Thoracic aorta (tissue), 2 donors: ENCODE measurements at regions not wholly inside any gene's neighbourhood (a gene's known extent, or its start where the extent isn't known, plus 50 kb on each side); places are given as distances from the start of the nearest gene placed in this dataset.

Experiments
- ATAC-seq: fragments of 150-250 bp; one replicate; pipeline ENCODE4 v1.8.0; 2017; ENCODE audit warnings: low read depth; ENCODE audit not compliant: insufficient number of reproducible peaks, low FRiP score
- DNase-seq: peaks from one replicate; pipeline ENCODE4 v3.0.0-alpha.2; 2020; ENCODE audit warnings: low spot score
- H3K27ac ChIP-seq, 2 donors: fragments of 200-600 bp; sonication (generic); 1 replicate in 1 of 2; 2 replicates in 1 of 2; pipeline ENCODE4 v1.5.1; 2016; ENCODE audit warnings: mild to moderate bottlenecking in 2 of 2, moderate library complexity in 2 of 2
- H3K27me3 ChIP-seq: fragments of 200-600 bp; sonication (generic); replicated peaks from 2 replicates; pipeline ENCODE4 v1.6.0; 2016; ENCODE audit warnings: mild to moderate bottlenecking; ENCODE audit not compliant: insufficient read depth
- H3K36me3 ChIP-seq: fragments of 200-600 bp; sonication (generic); one replicate; pipeline ENCODE4 v1.5.1; 2016
- H3K4me1 ChIP-seq, 2 donors: fragments of 200-600 bp; sonication (generic); 1 replicate in 1 of 2; 2 replicates in 1 of 2; pipeline versions ENCODE4 v1.5.1 to v1.6.0; 2016; ENCODE audit warnings: low read depth in 2 of 2, mild to moderate bottlenecking in 1 of 2; ENCODE audit not compliant: control insufficient read depth in 1 of 2
- H3K4me3 ChIP-seq: fragments of 200-600 bp; sonication (generic); 2 replicates; pipeline ENCODE4 v1.5.1; 2016; ENCODE audit warnings: mild to moderate bottlenecking
- H3K9me3 ChIP-seq: fragments of 200-600 bp; sonication (generic); 2 replicates; pipeline ENCODE4 v1.5.1; 2016
- TF ChIP-seq, protein P1 (sequence below): fragments of 200-600 bp; sonication (generic); IDR thresholded peaks from one replicate; pipeline ENCODE4 v1.5.1; 2019; ENCODE audit warnings: antibody characterized with exemption

DNA sequence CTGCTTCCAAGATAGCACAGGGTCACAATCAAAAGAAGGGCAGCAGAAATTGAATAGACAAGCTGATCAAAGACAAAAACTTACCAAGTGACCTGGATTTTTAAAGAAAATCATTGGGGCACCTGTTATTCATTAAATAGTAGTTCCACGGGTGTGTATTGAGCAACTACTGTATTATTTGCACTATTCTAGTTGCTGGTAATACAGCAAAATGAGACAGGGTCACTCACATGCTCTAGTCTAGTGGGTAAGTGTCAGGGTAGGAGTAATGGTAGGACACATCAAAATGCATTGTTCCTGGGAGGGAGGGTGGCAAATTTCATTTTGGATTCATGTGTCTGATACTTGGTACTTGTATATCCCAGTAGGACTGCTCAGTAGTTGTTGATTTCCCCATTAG lies 127.9 kb downstream of the SQOR start:
- Histone ChIP-seq H3K4me1 (no peaks in the 10 kb centered on the region), H3K36me3 (no peaks in the 10 kb centered on the region), H3K27ac (no peak overlapping the region), H3K27me3 (no peaks in the 10 kb centered on the region), H3K9me3 (no peaks in the 10 kb centered on the region), H3K4me3 (no peak overlapping the region)
- TF ChIP-seq, protein P1, sequence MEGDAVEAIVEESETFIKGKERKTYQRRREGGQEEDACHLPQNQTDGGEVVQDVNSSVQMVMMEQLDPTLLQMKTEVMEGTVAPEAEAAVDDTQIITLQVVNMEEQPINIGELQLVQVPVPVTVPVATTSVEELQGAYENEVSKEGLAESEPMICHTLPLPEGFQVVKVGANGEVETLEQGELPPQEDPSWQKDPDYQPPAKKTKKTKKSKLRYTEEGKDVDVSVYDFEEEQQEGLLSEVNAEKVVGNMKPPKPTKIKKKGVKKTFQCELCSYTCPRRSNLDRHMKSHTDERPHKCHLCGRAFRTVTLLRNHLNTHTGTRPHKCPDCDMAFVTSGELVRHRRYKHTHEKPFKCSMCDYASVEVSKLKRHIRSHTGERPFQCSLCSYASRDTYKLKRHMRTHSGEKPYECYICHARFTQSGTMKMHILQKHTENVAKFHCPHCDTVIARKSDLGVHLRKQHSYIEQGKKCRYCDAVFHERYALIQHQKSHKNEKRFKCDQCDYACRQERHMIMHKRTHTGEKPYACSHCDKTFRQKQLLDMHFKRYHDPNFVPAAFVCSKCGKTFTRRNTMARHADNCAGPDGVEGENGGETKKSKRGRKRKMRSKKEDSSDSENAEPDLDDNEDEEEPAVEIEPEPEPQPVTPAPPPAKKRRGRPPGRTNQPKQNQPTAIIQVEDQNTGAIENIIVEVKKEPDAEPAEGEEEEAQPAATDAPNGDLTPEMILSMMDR, result no peak
- DNase-seq, result no peak
- ATAC-seq, result no peak

DNA sequence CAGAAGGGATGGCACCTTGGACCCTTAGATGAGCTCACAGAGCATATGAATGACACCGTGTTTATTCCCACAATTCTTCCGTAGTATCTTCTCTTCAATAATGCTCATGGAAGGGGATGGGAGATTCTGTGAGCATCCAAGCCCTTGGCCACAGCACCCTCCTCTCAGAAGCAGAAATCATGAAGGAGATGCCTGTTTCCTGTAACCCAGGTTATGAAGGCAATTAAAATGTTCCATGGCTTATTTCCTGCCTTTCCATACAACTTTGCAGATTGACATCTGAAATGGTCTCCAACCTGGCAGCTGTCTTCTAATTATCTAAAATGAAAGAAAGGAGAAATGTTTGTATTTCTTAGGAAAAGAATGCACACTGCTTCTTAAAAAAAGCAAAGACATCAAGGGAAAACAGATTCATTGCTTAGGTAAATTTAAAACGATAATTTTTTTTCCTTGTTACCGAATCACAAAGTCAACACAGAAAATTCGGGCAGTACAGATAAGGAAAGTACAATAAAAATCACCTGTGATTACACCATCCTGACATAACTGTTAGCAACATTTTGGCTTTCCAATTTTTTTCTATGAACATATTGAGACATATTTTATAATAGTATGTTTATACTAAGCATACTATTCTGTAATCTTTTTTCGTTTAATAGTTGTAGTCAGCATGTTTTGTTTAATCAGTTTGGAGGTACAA lies 128.5 kb downstream of the SQOR start:
- Histone ChIP-seq H3K4me1 (no peaks in the 10 kb centered on the region), H3K27me3 (no peaks in the 10 kb centered on the region), H3K27ac (no peak overlapping the region), H3K9me3 (no peaks in the 10 kb centered on the region), H3K4me3 (no peak overlapping the region), H3K36me3 (no peaks in the 10 kb centered on the region)
- no peak for ATAC-seq
- DNase-seq, result no peak
- TF ChIP-seq, protein P1, result no peak

DNA sequence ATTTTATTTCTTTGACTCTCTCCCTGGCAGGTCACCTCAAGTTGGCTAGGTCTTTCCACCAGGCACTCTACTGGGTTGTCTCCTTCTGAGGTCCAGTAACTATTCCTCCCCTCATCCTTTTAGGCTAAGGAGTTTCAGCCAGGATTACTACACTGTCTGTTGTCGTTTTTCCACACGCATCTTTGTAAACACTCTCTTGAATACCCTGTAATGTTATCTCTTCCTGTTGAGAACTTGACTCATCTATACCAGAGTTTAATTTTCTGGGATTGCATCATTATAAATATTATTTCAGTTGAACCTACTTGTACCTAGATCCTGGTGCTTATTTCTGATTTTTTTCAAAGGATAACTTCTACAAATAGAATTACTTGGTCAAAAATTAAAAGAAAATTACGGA lies 138.3 kb downstream of the SQOR start:
- Histone ChIP-seq H3K4me3 (no peak overlapping the region), H3K36me3 (no peaks in the 10 kb centered on the region), H3K4me1 (no peaks in the 10 kb centered on the region), H3K27me3 (no peaks in the 10 kb centered on the region), H3K9me3 (no peaks in the 10 kb centered on the region), H3K27ac (no peak overlapping the region)
- no peak for ATAC-seq
- TF ChIP-seq, protein P1, result no peak
- DNase-seq, result no peak

DNA sequence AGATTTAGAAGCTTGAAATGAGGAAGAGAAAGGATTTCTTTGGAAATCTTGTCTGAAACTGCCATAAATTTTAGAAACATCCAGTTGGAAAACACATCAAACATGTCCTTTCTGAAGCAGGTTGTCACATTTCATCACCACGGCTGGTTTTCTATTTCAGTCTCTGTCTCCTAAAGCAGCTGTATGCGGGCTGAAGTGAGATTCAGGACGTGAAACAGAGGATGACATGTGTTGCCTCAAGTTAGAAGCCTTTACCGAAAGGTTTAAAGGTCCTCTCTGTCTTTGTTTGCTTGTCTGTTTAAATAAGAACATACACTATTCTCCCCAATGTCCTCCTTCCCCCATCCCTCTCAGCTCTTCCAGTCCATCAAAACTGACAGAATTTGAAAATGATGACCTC lies 141.9 kb downstream of the SQOR start:
- Histone ChIP-seq H3K36me3 (no peaks in the 10 kb centered on the region), H3K27me3 (no peaks in the 10 kb centered on the region), H3K4me1 (no peaks in the 10 kb centered on the region), H3K4me3 (no peak overlapping the region), H3K9me3 (no peaks in the 10 kb centered on the region), H3K27ac (no peak overlapping the region)
- ATAC-seq, result no peak
- TF ChIP-seq, protein P1, result no peak
- no peak for DNase-seq

DNA sequence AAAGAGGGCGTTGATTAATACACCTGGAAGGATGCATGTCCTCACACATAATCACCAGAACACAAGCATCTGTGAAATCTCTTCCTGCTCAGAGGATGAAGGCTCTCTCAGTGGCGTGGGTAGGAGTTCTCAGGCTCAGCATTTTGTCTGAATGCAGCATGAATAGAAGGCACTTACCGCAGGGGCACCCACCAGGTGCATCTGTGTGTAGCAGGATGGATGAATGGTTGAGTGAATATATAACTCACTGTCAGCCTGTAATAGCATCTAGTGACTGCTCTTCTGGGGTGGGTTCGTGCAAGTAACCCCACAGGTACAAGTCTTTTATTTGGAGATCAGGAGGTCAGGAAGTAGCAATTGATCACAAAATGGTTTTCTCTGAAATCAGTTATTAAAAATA lies 143.0 kb downstream of the SQOR start:
- no peaks in the 10 kb centered on the region for H3K4me1 ChIP-seq
- no peak for ATAC-seq

More for the DNA sequence above, 143.0 kb downstream of the SQOR start:
- Histone ChIP-seq H3K36me3 (no peaks in the 10 kb centered on the region), H3K4me3 (no peak overlapping the region), H3K27me3 (no peaks in the 10 kb centered on the region), H3K9me3 (no peaks in the 10 kb centered on the region), H3K27ac (no peak overlapping the region)
- no peak for DNase-seq
- TF ChIP-seq, protein P1, result no peak
